H9 (cell line): ENCODE measurements at regions not wholly inside any gene's neighbourhood (a gene's known extent, or its start where the extent isn't known, plus 50 kb on each side); places are given as distances from the start of the nearest gene placed in this dataset.

Experiments used
- DNase-seq: peaks from one replicate; pipeline ENCODE4 v3.0.0-alpha.2; 2017
- H2AFZ ChIP-seq: one replicate; pipeline ENCODE4 v1.6.1; 2013; ENCODE audit warnings: mild to moderate bottlenecking, low read length, control low read depth, moderate library complexity
- H2AK5ac ChIP-seq: 2 replicates; pipeline ENCODE4 v1.6.1; 2013; ENCODE audit warnings: low read length, control low read depth, mixed read lengths; ENCODE audit not compliant: insufficient read length
- H2BK120ac ChIP-seq: one replicate; pipeline ENCODE4 v1.6.1; 2013; ENCODE audit warnings: low read depth, mild to moderate bottlenecking, low read length, control low read depth, inconsistent platforms; ENCODE audit not compliant: poor library complexity, severe bottlenecking
- H2BK12ac ChIP-seq: 2 replicates; pipeline ENCODE4 v1.6.1; 2013; ENCODE audit warnings: low read length, control low read depth, mixed read lengths, low read depth; ENCODE audit not compliant: insufficient read length
- H2BK15ac ChIP-seq: 2 replicates; pipeline ENCODE4 v1.6.1; 2013; ENCODE audit warnings: low read depth, low read length, control low read depth
- H2BK20ac ChIP-seq: one replicate; pipeline ENCODE4 v1.6.1; 2013; ENCODE audit warnings: low read depth, mild to moderate bottlenecking, low read length, control low read depth, inconsistent platforms; ENCODE audit not compliant: poor library complexity, severe bottlenecking
- H2BK5ac ChIP-seq: 2 replicates; pipeline ENCODE4 v1.6.1; 2013; ENCODE audit warnings: low read length, control low read depth, mixed read lengths; ENCODE audit not compliant: insufficient read length
- H3K14ac ChIP-seq: 2 replicates; pipeline ENCODE4 v1.6.1; 2013; ENCODE audit warnings: low read length, control low read depth; ENCODE audit not compliant: insufficient read depth
- H3K18ac ChIP-seq: 2 replicates; pipeline ENCODE4 v1.6.1; 2013; ENCODE audit warnings: low read depth, mild to moderate bottlenecking, mixed read lengths, low read length, control low read depth; ENCODE audit not compliant: insufficient read length
- H3K23ac ChIP-seq: 2 replicates; pipeline ENCODE4 v1.6.1; 2013; ENCODE audit warnings: low read length, control low read depth, mixed read lengths, low read depth; ENCODE audit not compliant: insufficient read length
- H3K23me2 ChIP-seq: 2 replicates; pipeline ENCODE4 v1.6.1; 2013; ENCODE audit warnings: low read depth, mild to moderate bottlenecking, mixed read lengths, low read length, control low read depth; ENCODE audit not compliant: insufficient read length, poor library complexity, severe bottlenecking
- H3K27ac ChIP-seq: 2 replicates; pipeline ENCODE4 v1.5.1; 2013; ENCODE audit warnings: low read length, control low read depth, mixed read lengths, low read depth; ENCODE audit not compliant: insufficient read length
- H3K27me3 ChIP-seq: 2 replicates; pipeline ENCODE4 v1.6.1; 2013; ENCODE audit warnings: low read length, control low read depth, inconsistent platforms; ENCODE audit not compliant: insufficient read depth
- H3K4ac ChIP-seq: 2 replicates; pipeline ENCODE4 v1.6.1; 2013; ENCODE audit warnings: low read depth, mild to moderate bottlenecking, control low read depth, inconsistent platforms, low read length, moderate library complexity
- H3K4me1 ChIP-seq: 2 replicates; pipeline ENCODE4 v1.6.1; 2013; ENCODE audit warnings: low read length, control low read depth, inconsistent platforms; ENCODE audit not compliant: insufficient read depth
- H3K4me2 ChIP-seq: 2 replicates; pipeline ENCODE4 v1.6.1; 2013; ENCODE audit warnings: low read length, control low read depth, mixed read lengths; ENCODE audit not compliant: insufficient read length, insufficient read depth
- H3K56ac ChIP-seq: 2 replicates; pipeline ENCODE4 v1.6.1; 2013; ENCODE audit warnings: low read depth, mild to moderate bottlenecking, mixed read lengths, low read length, control low read depth; ENCODE audit not compliant: insufficient read length
- H3K79me1 ChIP-seq: 2 replicates; pipeline ENCODE4 v1.6.1; 2013; ENCODE audit warnings: low read depth, mild to moderate bottlenecking, moderate library complexity, low read length, control low read depth, inconsistent platforms; ENCODE audit not compliant: insufficient read depth, poor library complexity, severe bottlenecking
- H3K79me2 ChIP-seq: 2 replicates; pipeline ENCODE4 v1.6.1; 2013; ENCODE audit warnings: low read length, control low read depth, inconsistent platforms; ENCODE audit not compliant: insufficient read depth
- H3K9ac ChIP-seq: 2 replicates; pipeline ENCODE4 v1.6.1; 2013; ENCODE audit warnings: low read length, control low read depth, mixed read lengths; ENCODE audit not compliant: insufficient read length; ENCODE audit errors: extremely low read depth
- H3K9me3 ChIP-seq: one replicate; pipeline ENCODE4 v1.6.1; 2013; ENCODE audit warnings: low read depth, low read length, inconsistent platforms; ENCODE audit not compliant: control insufficient read depth
- H3T11ph ChIP-seq: one replicate; pipeline ENCODE4 v1.6.1; 2013; ENCODE audit warnings: mild to moderate bottlenecking, low read length, control low read depth, inconsistent platforms
- H4K20me1 ChIP-seq: one replicate; pipeline ENCODE4 v1.6.1; 2013; ENCODE audit not compliant: control insufficient read depth, insufficient read length, insufficient read depth
- H4K5ac ChIP-seq: 2 replicates; pipeline ENCODE4 v1.6.1; 2013; ENCODE audit warnings: low read depth, mild to moderate bottlenecking, mixed read lengths, low read length, control low read depth; ENCODE audit not compliant: insufficient read length
- H4K8ac ChIP-seq: replicated peaks from 2 replicates; pipeline ENCODE4 v1.6.1; 2013; ENCODE audit warnings: low read length, control low read depth, mixed read lengths, low read depth; ENCODE audit not compliant: insufficient read length
- H4K91ac ChIP-seq: 2 replicates; pipeline ENCODE4 v1.6.1; 2013; ENCODE audit warnings: low read depth, mild to moderate bottlenecking, moderate library complexity, mixed read lengths, low read length, control low read depth; ENCODE audit not compliant: insufficient read length
- H3K27ac Mint-ChIP-seq, 3 experiments: 2 replicates in 2 of 3; 3 replicates in 1 of 3; pipeline ENCODE4 v1.8.0; 2020 to 2021; ENCODE audit warnings: mixed read lengths in 3 of 3, mild to moderate bottlenecking in 1 of 3, moderate library complexity in 1 of 3
- H3K27me3 Mint-ChIP-seq: 2 replicates; pipeline ENCODE4 v1.8.0; 2021; ENCODE audit warnings: low read depth, mild to moderate bottlenecking, moderate library complexity, mixed read lengths
- H3K36me3 Mint-ChIP-seq, 3 experiments: 2 replicates in 2 of 3; 3 replicates in 1 of 3; pipeline ENCODE4 v1.8.0; 2020 to 2021; ENCODE audit warnings: low read depth in 3 of 3, mixed read lengths in 3 of 3; ENCODE audit not compliant: insufficient read depth in 1 of 3
- H3K4me1 Mint-ChIP-seq, 2 experiments: 2 replicates each; pipeline ENCODE4 v1.8.0; 2020; ENCODE audit warnings: mixed read lengths in 2 of 2
- H3K4me3 Mint-ChIP-seq, 2 experiments: 2 replicates in 1 of 2; 3 replicates in 1 of 2; pipeline ENCODE4 v1.8.0; 2020 to 2021; ENCODE audit warnings: mild to moderate bottlenecking in 2 of 2, mixed read lengths in 2 of 2, moderate library complexity in 1 of 2
- H3K9me3 Mint-ChIP-seq, 2 experiments: 2 replicates in 1 of 2; 3 replicates in 1 of 2; pipeline ENCODE4 v1.8.0; 2020; ENCODE audit warnings: mild to moderate bottlenecking in 2 of 2, mixed read lengths in 2 of 2, moderate library complexity in 1 of 2
- WGBS: extraction: QIAGEN DNeasy Blood & Tissue Kit; methylation state at CpG from one replicate; pipeline ENCODE4 v1.1.7; 2013; ENCODE audit warnings: missing lambda C conversion rate, low lambda C conversion rate, mixed read lengths; ENCODE audit not compliant: insufficient read length; ENCODE audit errors: extremely low coverage; 5-methylcytosine and 5-hydroxymethylcytosine counted together
- TF ChIP-seq, protein P1 (sequence below): fragments of 200-600 bp; sonication (generic); conservative IDR thresholded peaks from 3 replicates; pipeline ENCODE4 v1.8.0; 2021; ENCODE audit warnings: antibody characterized with exemption, mild to moderate bottlenecking

DNA sequence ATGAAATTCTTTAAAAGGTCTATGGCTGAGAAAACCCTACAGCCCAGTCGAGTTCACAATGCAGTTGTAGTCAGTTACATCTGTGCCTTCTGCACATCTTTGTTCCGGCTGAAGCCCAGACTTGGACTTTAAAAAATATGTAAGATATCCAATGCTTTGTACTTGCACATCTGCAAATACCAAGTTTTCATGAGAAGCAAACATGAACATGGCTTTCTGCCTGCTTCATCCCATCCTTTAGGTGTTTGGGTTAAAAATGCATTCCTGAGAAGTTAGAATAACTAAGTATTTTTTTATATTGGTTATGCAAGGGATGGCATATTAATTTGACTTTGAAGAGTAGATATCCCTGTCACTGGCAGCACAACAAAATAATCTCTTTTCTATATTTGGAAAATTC lies 528.4 kb downstream of the METTL15 start:
- H2AK5ac ChIP-seq, result no peak overlapping the region
- no peaks in the 10 kb centered on the region for H3K4me1 ChIP-seq
- no peaks in the 10 kb centered on the region for H3K79me2 ChIP-seq
- H4K20me1 ChIP-seq, result no peaks in the 10 kb centered on the region
- no peak for DNase-seq
- no peak overlapping the region for H3K27ac ChIP-seq
- no CpG with 5 or more reads among the region's 2 CpGs for WGBS
- H3K9ac ChIP-seq, result no peak overlapping the region
- H3K27me3 ChIP-seq, result no peaks in the 10 kb centered on the region
- TF ChIP-seq, protein P1, sequence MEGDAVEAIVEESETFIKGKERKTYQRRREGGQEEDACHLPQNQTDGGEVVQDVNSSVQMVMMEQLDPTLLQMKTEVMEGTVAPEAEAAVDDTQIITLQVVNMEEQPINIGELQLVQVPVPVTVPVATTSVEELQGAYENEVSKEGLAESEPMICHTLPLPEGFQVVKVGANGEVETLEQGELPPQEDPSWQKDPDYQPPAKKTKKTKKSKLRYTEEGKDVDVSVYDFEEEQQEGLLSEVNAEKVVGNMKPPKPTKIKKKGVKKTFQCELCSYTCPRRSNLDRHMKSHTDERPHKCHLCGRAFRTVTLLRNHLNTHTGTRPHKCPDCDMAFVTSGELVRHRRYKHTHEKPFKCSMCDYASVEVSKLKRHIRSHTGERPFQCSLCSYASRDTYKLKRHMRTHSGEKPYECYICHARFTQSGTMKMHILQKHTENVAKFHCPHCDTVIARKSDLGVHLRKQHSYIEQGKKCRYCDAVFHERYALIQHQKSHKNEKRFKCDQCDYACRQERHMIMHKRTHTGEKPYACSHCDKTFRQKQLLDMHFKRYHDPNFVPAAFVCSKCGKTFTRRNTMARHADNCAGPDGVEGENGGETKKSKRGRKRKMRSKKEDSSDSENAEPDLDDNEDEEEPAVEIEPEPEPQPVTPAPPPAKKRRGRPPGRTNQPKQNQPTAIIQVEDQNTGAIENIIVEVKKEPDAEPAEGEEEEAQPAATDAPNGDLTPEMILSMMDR, result no peak
- H3K56ac ChIP-seq, result no peak overlapping the region
- no peaks in the 10 kb centered on the region for H3K4me1 Mint-ChIP-seq
- H3K23me2 ChIP-seq, result no peaks in the 10 kb centered on the region
- H3K79me1 ChIP-seq, result no peaks in the 10 kb centered on the region
- no peak overlapping the region for H3K18ac ChIP-seq
- no peak overlapping the region for H3K4ac ChIP-seq
- H3K14ac ChIP-seq, result no peak overlapping the region
- H3K9me3 ChIP-seq, result no peaks in the 10 kb centered on the region
- H3K27ac Mint-ChIP-seq, result no peak overlapping the region
- H3K9me3 Mint-ChIP-seq, result peaks cover 0 to 2% of the 10 kb centered on the region in 2 experiments; a peak in 1 of 5 replicates
- no peak overlapping the region for H2BK120ac ChIP-seq
- no peaks in the 10 kb centered on the region for H3K27me3 Mint-ChIP-seq
- no peak overlapping the region for H3K4me3 Mint-ChIP-seq
- no peak overlapping the region for H2BK5ac ChIP-seq
- no peak overlapping the region for H3K4me2 ChIP-seq
- no peaks in the 10 kb centered on the region for H3K36me3 Mint-ChIP-seq
- no peak overlapping the region for H2BK12ac ChIP-seq
- no peak overlapping the region for H3K23ac ChIP-seq
- no peak overlapping the region for H4K91ac ChIP-seq
- H2BK15ac ChIP-seq, result no peak overlapping the region
- no peak overlapping the region for H2AFZ ChIP-seq
- H4K8ac ChIP-seq, result no peak overlapping the region
- H3T11ph ChIP-seq, result no peak overlapping the region
- no peak overlapping the region for H2BK20ac ChIP-seq
- H4K5ac ChIP-seq, result no peak overlapping the region
